GM06990 (cell line): ENCODE measurements at regions not wholly inside any gene's neighbourhood (a gene's known extent, or its start where the extent isn't known, plus 50 kb on each side); places are given as distances from the start of the nearest gene placed in this dataset.

Experiments
- DNase-seq: peaks from one replicate; pipeline ENCODE4 v3.0.0-alpha.2; 2011; ENCODE audit not compliant: insufficient read length; ENCODE audit errors: extremely low read depth
- H3K27me3 ChIP-seq: replicated peaks from 2 replicates; pipeline ENCODE4 v1.6.0; 2011; ENCODE audit warnings: low read length; ENCODE audit not compliant: control insufficient read depth, insufficient read depth
- H3K36me3 ChIP-seq: 2 replicates; pipeline ENCODE4 v1.5.1; 2011; ENCODE audit warnings: low read length; ENCODE audit not compliant: control insufficient read depth, insufficient read depth
- H3K4me3 ChIP-seq: replicated peaks from 2 replicates; pipeline ENCODE4 v1.5.1; 2011; ENCODE audit warnings: low read depth, mild to moderate bottlenecking, control low read depth, low read length
- CTCF ChIP-seq: IDR thresholded peaks from 2 replicates; pipeline ENCODE4 v1.5.1; 2011; ENCODE audit warnings: low read length, control low read depth, mild to moderate bottlenecking, inconsistent platforms; ENCODE audit not compliant: insufficient read depth, poor library complexity, severe bottlenecking

DNA sequence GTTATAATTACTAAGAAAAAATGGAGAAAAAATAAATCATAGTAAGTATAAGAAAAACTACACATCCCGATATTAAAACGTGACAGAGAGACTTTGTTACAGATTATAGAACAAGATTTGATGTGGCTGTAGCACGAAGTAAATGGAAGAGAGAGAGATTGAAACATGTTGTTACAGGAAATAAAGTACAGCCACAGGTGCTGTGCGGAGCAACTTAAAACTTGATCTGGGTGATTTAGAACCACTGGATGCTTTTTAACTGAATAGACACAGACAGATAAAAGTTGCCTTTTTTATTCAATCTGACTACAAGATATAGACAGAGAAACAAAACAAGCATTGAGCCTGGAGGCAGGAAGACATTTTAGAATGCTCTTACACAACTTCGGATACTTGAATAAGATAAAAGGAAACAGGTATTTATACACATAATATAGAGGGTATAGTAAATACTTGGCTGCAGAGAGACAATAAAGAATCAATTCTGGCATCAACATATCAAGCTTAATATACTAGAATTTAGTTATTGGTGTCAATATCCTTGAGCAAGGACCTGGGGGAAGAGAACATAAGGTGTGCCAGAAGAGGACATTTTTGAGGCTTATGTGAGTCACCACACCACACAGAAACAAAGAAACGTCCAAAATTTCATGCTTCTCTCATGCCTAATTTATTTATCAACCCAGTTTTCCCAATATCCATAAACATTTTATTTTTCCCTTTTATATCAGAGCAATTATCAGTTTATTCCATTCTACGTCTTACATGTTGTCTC, 548.5 kb downstream of the SLITRK1 start:
- Histone ChIP-seq H3K36me3 (no peaks in the 10 kb centered on the region), H3K4me3 (no peak overlapping the region), H3K27me3 (no peaks in the 10 kb centered on the region)
- no peak for TF ChIP-seq CTCF
- no peak for DNase-seq

DNA sequence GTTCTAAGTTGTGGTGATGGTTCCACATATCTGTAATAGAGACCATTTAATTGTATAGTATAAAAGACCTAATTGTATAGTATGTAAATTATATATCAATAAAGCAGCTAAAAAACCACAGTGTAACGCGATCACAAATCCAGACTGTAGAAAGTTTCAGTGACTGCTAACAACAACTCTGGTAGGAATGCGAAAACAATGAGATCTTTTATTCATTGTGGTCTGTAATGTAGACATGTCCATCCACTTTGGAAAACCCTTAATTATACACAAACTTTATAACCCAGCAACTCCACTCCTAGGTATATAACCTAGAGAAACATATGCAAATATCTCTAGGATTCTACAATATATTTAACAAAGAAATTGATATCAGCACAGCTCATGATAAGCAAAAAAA, 549.5 kb downstream of the SLITRK1 start:
- no peak for DNase-seq

GRCh38 chr13:83327091-83327490, 555.2 kb downstream of the SLITRK1 start:
- TF ChIP-seq CTCF: no peak
- DNase-seq: no peak
- Histone ChIP-seq H3K4me3 (no peak overlapping the region), H3K27me3 (no peaks in the 10 kb centered on the region), H3K36me3 (no peaks in the 10 kb centered on the region)

More for the DNA sequence above, 549.5 kb downstream of the SLITRK1 start:
- no peak for TF ChIP-seq CTCF
- Histone ChIP-seq H3K4me3 (no peak overlapping the region), H3K36me3 (no peaks in the 10 kb centered on the region), H3K27me3 (no peaks in the 10 kb centered on the region)

DNA sequence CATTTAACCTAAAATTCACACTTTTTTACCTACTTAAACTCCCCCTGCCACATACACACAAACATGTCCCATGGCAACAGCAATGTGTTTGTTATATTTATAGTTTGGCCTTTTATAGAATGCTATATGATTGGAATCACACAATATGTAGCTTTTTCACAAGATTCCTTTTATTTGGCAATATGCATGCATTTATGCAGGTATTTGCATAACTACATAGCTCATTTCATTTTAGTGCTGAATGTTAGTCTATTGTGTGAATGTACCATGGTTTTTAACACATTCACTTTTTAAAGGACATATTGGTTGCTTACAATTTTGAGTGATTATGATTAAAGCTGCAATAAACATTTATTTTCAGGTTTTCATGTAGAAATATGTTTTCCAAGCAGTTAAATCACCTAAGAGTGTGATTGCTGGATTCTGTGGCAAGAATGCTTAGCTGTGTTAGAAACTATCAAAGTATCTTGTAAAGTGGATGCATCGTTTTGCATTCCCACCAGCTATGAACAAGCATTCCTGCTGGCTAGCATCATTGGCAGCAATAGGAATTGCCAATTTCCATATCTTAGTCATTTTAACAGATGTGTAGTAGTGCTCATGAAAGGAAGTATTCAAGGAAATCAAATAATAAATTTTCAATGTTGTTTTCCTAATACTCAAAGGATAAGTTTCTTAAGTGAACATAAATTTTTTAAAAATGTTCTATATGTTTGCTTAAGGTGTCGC, 557.0 kb downstream of the SLITRK1 start:
- H3K4me3 ChIP-seq: no peak overlapping the region
- no peaks in the 10 kb centered on the region for H3K36me3 ChIP-seq
- no peaks in the 10 kb centered on the region for H3K27me3 ChIP-seq
- no peak for DNase-seq
- no peak for TF ChIP-seq CTCF

- H3K27me3 ChIP-seq: no peaks in the 10 kb centered on the region
- H3K4me3 ChIP-seq: no peak overlapping the region
- no peak for DNase-seq
- no peaks in the 10 kb centered on the region for H3K36me3 ChIP-seq
- TF ChIP-seq CTCF: no peak
Observed at GRCh38 chr13:83311886-83312577, 570.2 kb downstream of the SLITRK1 start.
